Panc1 (cell line): ENCODE measurements at regions not wholly inside any gene's neighbourhood (a gene's known extent, or its start where the extent isn't known, plus 50 kb on each side); places are given as distances from the start of the nearest gene placed in this dataset.

Source experiments
- REST ChIP-seq, 2 experiments: IDR thresholded peaks; 2 replicates each; pipeline ENCODE4 v1.6.1; 2011 to 2012; ENCODE audit warnings: low read depth in 2 of 2, control low read depth in 1 of 2, low read length in 1 of 2, mild to moderate bottlenecking in 1 of 2, moderate library complexity in 1 of 2; ENCODE audit not compliant: insufficient read depth in 1 of 2
- TF ChIP-seq, protein P1 (sequence below): fragments of 450-650 bp; IDR thresholded peaks from 2 replicates; pipeline ENCODE4 v1.5.1; 2017; ENCODE audit warnings: mild to moderate bottlenecking

DNA sequence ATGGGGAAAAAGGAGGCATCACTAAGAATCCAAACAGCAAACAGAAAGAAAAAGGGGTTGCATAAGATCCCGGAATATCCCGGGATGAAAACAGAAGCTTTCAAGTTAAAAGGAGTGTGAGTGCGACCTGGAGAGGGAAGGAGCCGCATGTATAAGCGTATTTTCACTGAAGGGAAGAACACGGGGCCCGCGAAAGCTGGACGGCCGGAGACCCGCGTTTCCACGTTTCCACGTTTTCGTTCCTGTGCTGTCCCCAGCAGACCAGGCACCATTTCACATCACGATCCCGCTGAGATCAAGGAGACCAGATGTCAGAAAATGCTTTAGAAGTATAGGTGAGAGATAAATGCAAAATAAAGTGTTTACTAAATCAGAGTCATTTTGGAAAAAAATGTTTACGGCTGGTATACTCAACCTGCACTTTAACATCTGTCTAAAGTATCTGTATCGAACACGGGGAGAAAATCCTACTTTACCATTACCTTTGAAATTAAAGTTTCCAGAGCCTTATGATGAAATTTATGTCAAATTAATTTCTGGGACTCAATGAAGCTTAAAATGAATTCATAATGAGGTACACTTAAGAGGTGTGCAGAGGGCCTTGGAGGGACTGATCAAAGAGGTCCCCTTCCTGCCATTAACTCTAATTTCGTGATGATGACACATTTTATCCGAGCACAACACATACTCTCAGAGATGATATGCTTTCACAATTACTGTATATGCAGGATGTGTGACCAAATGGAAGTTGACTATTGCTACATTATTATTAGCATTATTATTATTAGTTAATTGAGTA lies 71.0 kb upstream of the SALL3 start:
- TF ChIP-seq REST (IDR thresholded peaks at IDR 0.05; ENCODE audit: insufficient read depth in 1 of 2, low read depth in 2 of 2, low read length in 1 of 2): no peak
- TF ChIP-seq, protein P1, sequence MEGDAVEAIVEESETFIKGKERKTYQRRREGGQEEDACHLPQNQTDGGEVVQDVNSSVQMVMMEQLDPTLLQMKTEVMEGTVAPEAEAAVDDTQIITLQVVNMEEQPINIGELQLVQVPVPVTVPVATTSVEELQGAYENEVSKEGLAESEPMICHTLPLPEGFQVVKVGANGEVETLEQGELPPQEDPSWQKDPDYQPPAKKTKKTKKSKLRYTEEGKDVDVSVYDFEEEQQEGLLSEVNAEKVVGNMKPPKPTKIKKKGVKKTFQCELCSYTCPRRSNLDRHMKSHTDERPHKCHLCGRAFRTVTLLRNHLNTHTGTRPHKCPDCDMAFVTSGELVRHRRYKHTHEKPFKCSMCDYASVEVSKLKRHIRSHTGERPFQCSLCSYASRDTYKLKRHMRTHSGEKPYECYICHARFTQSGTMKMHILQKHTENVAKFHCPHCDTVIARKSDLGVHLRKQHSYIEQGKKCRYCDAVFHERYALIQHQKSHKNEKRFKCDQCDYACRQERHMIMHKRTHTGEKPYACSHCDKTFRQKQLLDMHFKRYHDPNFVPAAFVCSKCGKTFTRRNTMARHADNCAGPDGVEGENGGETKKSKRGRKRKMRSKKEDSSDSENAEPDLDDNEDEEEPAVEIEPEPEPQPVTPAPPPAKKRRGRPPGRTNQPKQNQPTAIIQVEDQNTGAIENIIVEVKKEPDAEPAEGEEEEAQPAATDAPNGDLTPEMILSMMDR: no peak
